Right lobe of liver (tissue), 6 donors: ENCODE measurements at regions not wholly inside any gene's neighbourhood (a gene's known extent, or its start where the extent isn't known, plus 50 kb on each side); places are given as distances from the start of the nearest gene placed in this dataset.
A peak's percentile ranks its signal among the peaks of the same experiment; 100 is the strongest.
"Not testable (repeated sequence)": the region's sequence is repeated elsewhere in the genome, so short reads cannot be mapped to it uniquely, and the experiment has no call there.

Source experiments
- ATAC-seq, 4 donors: fragments of 200-7000 bp; cut with Tn5 transposase; one replicate each; pipeline ENCODE4 v1.9.1; 2020; ENCODE audit warnings: mild to moderate bottlenecking in 4 of 4, moderate library complexity in 4 of 4
- DNase-seq, 3 donors: peaks; one replicate each; pipeline ENCODE4 v3.0.0-alpha.2; 2020
- H3K27ac ChIP-seq, 3 donors: fragments of 200-600 bp; one replicate each; pipeline ENCODE4 v1.8.0; 2022
- H3K27me3 ChIP-seq, 2 donors: fragments of 200-600 bp; one replicate each; pipeline ENCODE4 v1.8.0; 2022
- H3K36me3 ChIP-seq, 4 donors: fragments of 200-600 bp; sonication (generic) in 1 of 4; one replicate each; pipeline versions ENCODE4 v1.5.1 to v1.8.0; 2017 to 2022; ENCODE audit warnings: control low read depth in 1 of 4
- H3K4me1 ChIP-seq, 4 donors: fragments of 200-600 bp; sonication (generic) in 1 of 4; one replicate each; pipeline versions ENCODE4 v1.5.1 to v1.8.0; 2017 to 2022; ENCODE audit warnings: control low read depth in 1 of 4
- H3K4me3 ChIP-seq, 3 donors: fragments of 200-600 bp; one replicate each; pipeline ENCODE4 v1.8.0; 2022
- H3K9me3 ChIP-seq, 4 donors: fragments of 200-600 bp; sonication (generic) in 1 of 4; one replicate each; pipeline versions ENCODE4 v1.5.1 to v1.8.0; 2017 to 2022; ENCODE audit warnings: control low read depth in 1 of 4
- CTCF ChIP-seq, 4 donors: fragments of 200-600 bp in 3 of 4; fragments of 450-650 bp in 1 of 4; IDR thresholded peaks; one replicate each; pipeline versions ENCODE4 v1.5.1 to v1.8.0; 2016 to 2022; ENCODE audit warnings: antibody characterized with exemption in 4 of 4, mild to moderate bottlenecking in 2 of 4
- POLR2A ChIP-seq: fragments of 450-650 bp; IDR thresholded peaks from one replicate; pipeline ENCODE4 v1.6.1; 2017; ENCODE audit warnings: antibody characterized with exemption, mild to moderate bottlenecking
- WGBS: methylation state at CpG from one replicate; pipeline ENCODE4 v1.1.6; 2018; ENCODE audit warnings: low coverage, low lambda C conversion rate; ENCODE audit not compliant: insufficient coverage; ENCODE audit errors: missing lambda C conversion rate; 5-methylcytosine and 5-hydroxymethylcytosine counted together
- intact Hi-C, 2 donors: fragments of 100-400 bp; cut with DNase I; formaldehyde crosslinking; loops; one replicate each; pipeline versions ENCODE4 v1.11.2 to v1.14.1; 2022
- donor health status: DM: no; HTN: yes; CAD: no.
- donor health status: DM: no; HTN: no; CAD: no.
- donor health status: DM: no; HTN: no; CAD: no.
- donor health status: DM: no; HTN: yes; CAD: no.
- donor health status: DM: no; HTN: yes; CAD: no.

GRCh38 chr21:7916329-7917303, 2604.8 kb upstream of the TPTE start:
- no peaks in the 10 kb centered on the region for H3K36me3 ChIP-seq
- no peak for TF ChIP-seq CTCF (IDR thresholded peaks at IDR 0.05)
- TF ChIP-seq POLR2A = no peak
- no peaks in the 10 kb centered on the region for H3K27me3 ChIP-seq
- intact Hi-C loops = no loop called here
- no peak for DNase-seq
- ATAC-seq = no peak
- WGBS = 54% methylated on average over 25 of the region's 25 CpGs
- H3K9me3 ChIP-seq = peaks cover 0 to 5% (median 2%) of the 10 kb centered on the region in 4 donors
- no peaks in the 10 kb centered on the region for H3K4me1 ChIP-seq
- no peak overlapping the region for H3K4me3 ChIP-seq
- no peak overlapping the region for H3K27ac ChIP-seq

- no peak overlapping the region for H3K4me3 ChIP-seq
- WGBS = 49% methylated on average over 14 of the region's 14 CpGs
- no peaks in the 10 kb centered on the region for H3K27me3 ChIP-seq
- H3K36me3 ChIP-seq = no peaks in the 10 kb centered on the region
- intact Hi-C loops = no loop called here
- TF ChIP-seq CTCF (IDR thresholded peaks at IDR 0.05) (no peak), POLR2A (no peak)
- H3K27ac ChIP-seq = no peak overlapping the region
- ATAC-seq (no peak), DNase-seq (no peak)
- peaks cover 0 to 9% (median 5%) of the 10 kb centered on the region in 4 donors for H3K9me3 ChIP-seq
- no peaks in the 10 kb centered on the region for H3K4me1 ChIP-seq
Measured at GRCh38 chr21:7917729-7918128, 2603.7 kb upstream of the TPTE start.

GRCh38 chr21:7925918-7926582, 2595.3 kb upstream of the TPTE start:
- H3K4me1 ChIP-seq, H3K4me3 ChIP-seq, H3K36me3 ChIP-seq, DNase-seq, intact Hi-C loops, H3K27me3 ChIP-seq, H3K27ac ChIP-seq: not testable (repeated sequence)
- 39% methylated on average over 16 of the region's 16 CpGs for WGBS
- ATAC-seq = peak; percentile 37 to 86 (median 54)
- H3K9me3 ChIP-seq = peaks cover 0 to 68% (median 11%) of the 10 kb centered on the region in 4 donors

GRCh38 chr21:7928528-7928927, 2592.9 kb upstream of the TPTE start:
- ATAC-seq, H3K27ac ChIP-seq, H3K4me3 ChIP-seq, intact Hi-C loops, DNase-seq, H3K27me3 ChIP-seq, H3K36me3 ChIP-seq, H3K4me1 ChIP-seq: not testable (repeated sequence)
- peaks cover 0 to 73% (median 11%) of the 10 kb centered on the region in 4 donors for H3K9me3 ChIP-seq
- WGBS = 53% methylated on average over 12 of the region's 12 CpGs

GRCh38 chr21:7929586-7929985, 2591.8 kb upstream of the TPTE start:
- H3K27me3 ChIP-seq, ATAC-seq, H3K36me3 ChIP-seq, DNase-seq, H3K4me1 ChIP-seq, H3K27ac ChIP-seq, H3K4me3 ChIP-seq, intact Hi-C loops: not testable (repeated sequence)
- H3K9me3 ChIP-seq = peaks cover 0 to 72% (median 9%) of the 10 kb centered on the region in 4 donors
- 68% methylated on average over 12 of the region's 12 CpGs for WGBS

- peaks cover 0 to 64% (median 10%) of the 10 kb centered on the region in 4 donors for H3K9me3 ChIP-seq
- H3K36me3 ChIP-seq, H3K27ac ChIP-seq, H3K4me3 ChIP-seq, H3K4me1 ChIP-seq, H3K27me3 ChIP-seq, ATAC-seq, intact Hi-C loops, DNase-seq: not testable (repeated sequence)
- 43% methylated on average over 9 of the region's 9 CpGs for WGBS
Measured at GRCh38 chr21:7930445-7930844, 2590.9 kb upstream of the TPTE start.

GRCh38 chr21:7932113-7932512, 2589.3 kb upstream of the TPTE start:
- H3K36me3 ChIP-seq, ATAC-seq, intact Hi-C loops, H3K27me3 ChIP-seq, DNase-seq, H3K4me1 ChIP-seq, H3K4me3 ChIP-seq, H3K27ac ChIP-seq: not testable (repeated sequence)
- 59% methylated on average over 11 of the region's 11 CpGs for WGBS
- peaks cover 0 to 68% (median 10%) of the 10 kb centered on the region in 4 donors for H3K9me3 ChIP-seq

GRCh38 chr21:7932834-7933233, 2588.5 kb upstream of the TPTE start:
- 62% methylated on average over 14 of the region's 14 CpGs for WGBS

More at GRCh38 chr21:7932834-7933233, 2588.5 kb upstream of the TPTE start:
- H3K4me3 ChIP-seq, ATAC-seq, H3K4me1 ChIP-seq, H3K27me3 ChIP-seq, H3K27ac ChIP-seq, DNase-seq, H3K36me3 ChIP-seq, intact Hi-C loops: not testable (repeated sequence)
- peaks cover 4 to 68% (median 10%) of the 10 kb centered on the region in 4 donors for H3K9me3 ChIP-seq
